Liver (tissue), 8 donors: ENCODE measurements at regions not wholly inside any gene's neighbourhood (a gene's known extent, or its start where the extent isn't known, plus 50 kb on each side); places are given as distances from the start of the nearest gene placed in this dataset.

Experiments
- DNase-seq: peaks from one replicate; pipeline ENCODE4 v3.0.0-alpha.2; 2017; ENCODE audit warnings: low spot score
- H3K27ac ChIP-seq, 2 donors: one replicate each; pipeline ENCODE4 v1.7.0; 2013; ENCODE audit warnings: inconsistent platforms in 2 of 2, low read length in 2 of 2, control low read depth in 1 of 2, low read depth in 1 of 2, mild to moderate bottlenecking in 1 of 2
- H3K27me3 ChIP-seq, 4 donors: one replicate each; pipeline versions ENCODE4 v1.6.1 to v1.7.0; 2013; ENCODE audit warnings: low read length in 3 of 4, inconsistent platforms in 1 of 4, mild to moderate bottlenecking in 1 of 4, moderate library complexity in 1 of 4; ENCODE audit not compliant: control insufficient read depth in 4 of 4, insufficient read depth in 4 of 4
- H3K36me3 ChIP-seq, 4 donors: one replicate each; pipeline versions ENCODE4 v1.6.1 to v1.7.0; 2013; ENCODE audit warnings: low read length in 3 of 4, mild to moderate bottlenecking in 3 of 4, low read depth in 1 of 4, moderate library complexity in 1 of 4; ENCODE audit not compliant: control insufficient read depth in 4 of 4, insufficient read depth in 3 of 4
- H3K4me1 ChIP-seq, 4 donors: one replicate each; pipeline versions ENCODE4 v1.6.1 to v1.7.0; 2013; ENCODE audit warnings: low read length in 3 of 4, mild to moderate bottlenecking in 3 of 4, moderate library complexity in 1 of 4; ENCODE audit not compliant: control insufficient read depth in 4 of 4, insufficient read depth in 4 of 4
- H3K4me3 ChIP-seq, 3 donors: one replicate each; pipeline versions ENCODE4 v1.6.1 to v1.7.0; 2013; ENCODE audit warnings: low read length in 3 of 3, control low read depth in 1 of 3, low read depth in 1 of 3, mild to moderate bottlenecking in 1 of 3
- H3K9ac ChIP-seq, 2 donors: one replicate each; pipeline ENCODE4 v1.7.0; 2013; ENCODE audit warnings: low read length in 2 of 2, mild to moderate bottlenecking in 2 of 2, moderate library complexity in 2 of 2, control low read depth in 1 of 2, low read depth in 1 of 2
- H3K9me3 ChIP-seq, 4 donors: one replicate each; pipeline versions ENCODE4 v1.6.1 to v1.7.0; 2013; ENCODE audit warnings: low read length in 3 of 4; ENCODE audit not compliant: control insufficient read depth in 4 of 4
- EGR1 ChIP-seq, 2 donors: IDR thresholded peaks; 2 replicates each; pipeline ENCODE4 v1.6.1; 2016 to 2018; ENCODE audit warnings: antibody characterized with exemption in 2 of 2, low read depth in 2 of 2
- FOXA1 ChIP-seq: IDR thresholded peaks from 2 replicates; pipeline ENCODE4 v1.6.1; 2016; ENCODE audit warnings: antibody characterized with exemption
- FOXA2 ChIP-seq: IDR thresholded peaks from 2 replicates; pipeline ENCODE4 v1.6.1; 2016; ENCODE audit warnings: antibody characterized with exemption
- HNF4A ChIP-seq, 2 donors: conservative IDR thresholded peaks; 2 replicates each; pipeline ENCODE4 v1.6.1; 2016; ENCODE audit warnings: antibody characterized with exemption in 2 of 2, mild to moderate bottlenecking in 2 of 2
- HNF4G ChIP-seq: IDR thresholded peaks from 2 replicates; pipeline ENCODE4 v1.6.1; 2016; ENCODE audit warnings: antibody characterized with exemption
- JUND ChIP-seq, 2 donors: IDR thresholded peaks; 2 replicates each; pipeline ENCODE4 v1.6.1; 2016; ENCODE audit warnings: antibody characterized with exemption in 2 of 2
- NR2F2 ChIP-seq: IDR thresholded peaks from 2 replicates; pipeline ENCODE4 v1.6.1; 2016; ENCODE audit warnings: antibody characterized with exemption
- RAD21 ChIP-seq, 2 donors: IDR thresholded peaks; 2 replicates each; pipeline ENCODE4 v1.6.1; 2016; ENCODE audit warnings: antibody characterized with exemption in 2 of 2, mild to moderate bottlenecking in 2 of 2
- RXRA ChIP-seq, 2 donors: IDR thresholded peaks; 2 replicates each; pipeline ENCODE4 v1.6.1; 2017 to 2018; ENCODE audit warnings: antibody characterized with exemption in 2 of 2, mild to moderate bottlenecking in 1 of 2
- SP1 ChIP-seq: IDR thresholded peaks from 2 replicates; pipeline ENCODE4 v1.6.1; 2018; ENCODE audit warnings: antibody characterized with exemption, mild to moderate bottlenecking
- TAF1 ChIP-seq: conservative IDR thresholded peaks from 2 replicates; pipeline ENCODE4 v1.6.1; 2016; ENCODE audit warnings: antibody characterized with exemption, mild to moderate bottlenecking
- YY1 ChIP-seq: IDR thresholded peaks from 2 replicates; pipeline ENCODE4 v1.6.1; 2016; ENCODE audit warnings: antibody characterized with exemption, mild to moderate bottlenecking
- WGBS: extraction: QIAGEN DNeasy Blood & Tissue Kit; methylation state at CpG from one replicate; pipeline ENCODE4 v1.1.7; 2013; 5-methylcytosine and 5-hydroxymethylcytosine counted together
- TF ChIP-seq, protein P1 (sequence below): fragments of 150-350 bp; IDR thresholded peaks from 2 replicates; pipeline ENCODE4 v1.5.1; 2017; ENCODE audit warnings: improper control_type of control experiment, low read depth, low read length; ENCODE audit not compliant: missing input control
- TF ChIP-seq, protein P2 (sequence below): IDR thresholded peaks from 2 replicates; pipeline ENCODE4 v1.6.1; 2016; ENCODE audit warnings: antibody characterized with exemption, mild to moderate bottlenecking
- TF ChIP-seq, protein P3 (sequence below): IDR thresholded peaks from 2 replicates; pipeline ENCODE4 v1.6.1; 2016; ENCODE audit warnings: antibody characterized with exemption
- TF ChIP-seq, protein P4 (sequence below): IDR thresholded peaks from 2 replicates; pipeline ENCODE4 v1.6.1; 2016; ENCODE audit warnings: antibody characterized with exemption
- donor health status: healthy.
- donor health status: healthy.
- donor health status: healthy.
- donor health status: healthy.
- donor health status: healthy.

DNA sequence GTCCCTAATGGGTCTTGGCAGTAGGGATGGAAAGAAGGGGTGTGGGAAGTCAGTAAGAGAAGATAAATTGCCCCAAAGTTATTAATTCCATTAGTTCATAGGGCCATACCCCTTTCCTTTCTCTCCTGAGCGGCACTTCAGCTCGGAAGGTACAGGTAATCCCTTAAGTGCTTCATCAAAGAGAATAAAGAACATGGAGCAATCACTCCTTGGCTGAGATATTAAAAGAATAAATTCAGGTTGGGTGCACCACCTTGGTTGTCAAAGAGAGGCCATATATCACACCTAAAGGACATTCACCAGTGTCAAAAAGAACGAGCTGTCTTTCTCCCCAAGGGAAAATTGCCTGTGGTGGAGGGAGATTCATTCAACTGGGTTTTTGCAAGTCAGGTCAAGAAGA is 87.5 kb downstream of the EDN3 start:
- DNase-seq: no peak
- 92% methylated on average over 3 of the region's 3 CpGs for WGBS

DNA sequence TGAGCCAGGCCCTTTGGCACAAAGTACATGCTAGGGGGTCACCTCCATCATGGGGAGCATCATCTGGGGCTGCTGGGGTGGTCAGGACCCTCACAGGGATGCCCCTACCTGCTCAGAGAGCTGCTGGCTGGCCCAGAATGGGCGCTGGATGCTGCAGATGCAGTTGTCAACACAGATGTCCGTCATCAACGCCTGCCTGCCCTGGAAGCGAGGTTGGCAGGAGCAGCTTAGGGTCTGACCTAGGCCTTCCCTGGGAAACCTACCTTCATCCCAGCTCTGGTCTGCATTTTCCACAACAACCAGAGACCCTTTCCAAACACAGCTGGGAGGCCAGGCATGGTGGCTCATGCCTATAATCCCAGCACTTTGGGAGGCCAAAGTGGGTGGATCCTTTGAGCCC is 88.0 kb downstream of the EDN3 start:
- Histone ChIP-seq H3K9me3 (no peaks in the 10 kb centered on the region), H3K4me3 (no peak overlapping the region), H3K4me1 (no peaks in the 10 kb centered on the region), H3K9ac (no peak overlapping the region), H3K36me3 (no peaks in the 10 kb centered on the region), H3K27ac (no peak overlapping the region), H3K27me3 (no peaks in the 10 kb centered on the region)
- DNase-seq: no peak
- 91% methylated on average over 4 of the region's 4 CpGs for WGBS
- TF ChIP-seq, protein P1, sequence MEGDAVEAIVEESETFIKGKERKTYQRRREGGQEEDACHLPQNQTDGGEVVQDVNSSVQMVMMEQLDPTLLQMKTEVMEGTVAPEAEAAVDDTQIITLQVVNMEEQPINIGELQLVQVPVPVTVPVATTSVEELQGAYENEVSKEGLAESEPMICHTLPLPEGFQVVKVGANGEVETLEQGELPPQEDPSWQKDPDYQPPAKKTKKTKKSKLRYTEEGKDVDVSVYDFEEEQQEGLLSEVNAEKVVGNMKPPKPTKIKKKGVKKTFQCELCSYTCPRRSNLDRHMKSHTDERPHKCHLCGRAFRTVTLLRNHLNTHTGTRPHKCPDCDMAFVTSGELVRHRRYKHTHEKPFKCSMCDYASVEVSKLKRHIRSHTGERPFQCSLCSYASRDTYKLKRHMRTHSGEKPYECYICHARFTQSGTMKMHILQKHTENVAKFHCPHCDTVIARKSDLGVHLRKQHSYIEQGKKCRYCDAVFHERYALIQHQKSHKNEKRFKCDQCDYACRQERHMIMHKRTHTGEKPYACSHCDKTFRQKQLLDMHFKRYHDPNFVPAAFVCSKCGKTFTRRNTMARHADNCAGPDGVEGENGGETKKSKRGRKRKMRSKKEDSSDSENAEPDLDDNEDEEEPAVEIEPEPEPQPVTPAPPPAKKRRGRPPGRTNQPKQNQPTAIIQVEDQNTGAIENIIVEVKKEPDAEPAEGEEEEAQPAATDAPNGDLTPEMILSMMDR: no peak
- no peak for TF ChIP-seq NR2F2
- TF ChIP-seq YY1: no peak
- TF ChIP-seq, protein P2, sequence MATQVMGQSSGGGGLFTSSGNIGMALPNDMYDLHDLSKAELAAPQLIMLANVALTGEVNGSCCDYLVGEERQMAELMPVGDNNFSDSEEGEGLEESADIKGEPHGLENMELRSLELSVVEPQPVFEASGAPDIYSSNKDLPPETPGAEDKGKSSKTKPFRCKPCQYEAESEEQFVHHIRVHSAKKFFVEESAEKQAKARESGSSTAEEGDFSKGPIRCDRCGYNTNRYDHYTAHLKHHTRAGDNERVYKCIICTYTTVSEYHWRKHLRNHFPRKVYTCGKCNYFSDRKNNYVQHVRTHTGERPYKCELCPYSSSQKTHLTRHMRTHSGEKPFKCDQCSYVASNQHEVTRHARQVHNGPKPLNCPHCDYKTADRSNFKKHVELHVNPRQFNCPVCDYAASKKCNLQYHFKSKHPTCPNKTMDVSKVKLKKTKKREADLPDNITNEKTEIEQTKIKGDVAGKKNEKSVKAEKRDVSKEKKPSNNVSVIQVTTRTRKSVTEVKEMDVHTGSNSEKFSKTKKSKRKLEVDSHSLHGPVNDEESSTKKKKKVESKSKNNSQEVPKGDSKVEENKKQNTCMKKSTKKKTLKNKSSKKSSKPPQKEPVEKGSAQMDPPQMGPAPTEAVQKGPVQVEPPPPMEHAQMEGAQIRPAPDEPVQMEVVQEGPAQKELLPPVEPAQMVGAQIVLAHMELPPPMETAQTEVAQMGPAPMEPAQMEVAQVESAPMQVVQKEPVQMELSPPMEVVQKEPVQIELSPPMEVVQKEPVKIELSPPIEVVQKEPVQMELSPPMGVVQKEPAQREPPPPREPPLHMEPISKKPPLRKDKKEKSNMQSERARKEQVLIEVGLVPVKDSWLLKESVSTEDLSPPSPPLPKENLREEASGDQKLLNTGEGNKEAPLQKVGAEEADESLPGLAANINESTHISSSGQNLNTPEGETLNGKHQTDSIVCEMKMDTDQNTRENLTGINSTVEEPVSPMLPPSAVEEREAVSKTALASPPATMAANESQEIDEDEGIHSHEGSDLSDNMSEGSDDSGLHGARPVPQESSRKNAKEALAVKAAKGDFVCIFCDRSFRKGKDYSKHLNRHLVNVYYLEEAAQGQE: no peak
- TF ChIP-seq, protein P3, sequence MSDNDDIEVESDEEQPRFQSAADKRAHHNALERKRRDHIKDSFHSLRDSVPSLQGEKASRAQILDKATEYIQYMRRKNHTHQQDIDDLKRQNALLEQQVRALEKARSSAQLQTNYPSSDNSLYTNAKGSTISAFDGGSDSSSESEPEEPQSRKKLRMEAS: no peak
- no peak for TF ChIP-seq JUND (IDR thresholded peaks at IDR 0.05)
- TF ChIP-seq SP1: no peak
- no peak for TF ChIP-seq FOXA1
- TF ChIP-seq RAD21 (IDR thresholded peaks at IDR 0.05): no peak
- TF ChIP-seq, protein P4, sequence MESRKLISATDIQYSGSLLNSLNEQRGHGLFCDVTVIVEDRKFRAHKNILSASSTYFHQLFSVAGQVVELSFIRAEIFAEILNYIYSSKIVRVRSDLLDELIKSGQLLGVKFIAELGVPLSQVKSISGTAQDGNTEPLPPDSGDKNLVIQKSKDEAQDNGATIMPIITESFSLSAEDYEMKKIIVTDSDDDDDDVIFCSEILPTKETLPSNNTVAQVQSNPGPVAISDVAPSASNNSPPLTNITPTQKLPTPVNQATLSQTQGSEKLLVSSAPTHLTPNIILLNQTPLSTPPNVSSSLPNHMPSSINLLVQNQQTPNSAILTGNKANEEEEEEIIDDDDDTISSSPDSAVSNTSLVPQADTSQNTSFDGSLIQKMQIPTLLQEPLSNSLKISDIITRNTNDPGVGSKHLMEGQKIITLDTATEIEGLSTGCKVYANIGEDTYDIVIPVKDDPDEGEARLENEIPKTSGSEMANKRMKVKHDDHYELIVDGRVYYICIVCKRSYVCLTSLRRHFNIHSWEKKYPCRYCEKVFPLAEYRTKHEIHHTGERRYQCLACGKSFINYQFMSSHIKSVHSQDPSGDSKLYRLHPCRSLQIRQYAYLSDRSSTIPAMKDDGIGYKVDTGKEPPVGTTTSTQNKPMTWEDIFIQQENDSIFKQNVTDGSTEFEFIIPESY: no peak
- no peak for TF ChIP-seq HNF4A (conservative IDR thresholded peaks at IDR 0.05)
- TF ChIP-seq EGR1 (IDR thresholded peaks at IDR 0.05; ENCODE audit: low read depth in 2 of 2): no peak
- no peak for TF ChIP-seq FOXA2

More for the DNA sequence above, 87.5 kb downstream of the EDN3 start:
- TF ChIP-seq, protein P4: no peak
- TF ChIP-seq HNF4G (no peak), YY1 (no peak), RXRA (IDR thresholded peaks at IDR 0.05) (no peak), TAF1 (no peak), NR2F2 (no peak), RAD21 (IDR thresholded peaks at IDR 0.05) (no peak)
- TF ChIP-seq, protein P2: no peak
- Histone ChIP-seq H3K27ac (no peak overlapping the region), H3K4me1 (no peaks in the 10 kb centered on the region), H3K4me3 (no peak overlapping the region), H3K9ac (no peak overlapping the region), H3K27me3 (no peaks in the 10 kb centered on the region), H3K9me3 (no peaks in the 10 kb centered on the region), H3K36me3 (no peaks in the 10 kb centered on the region)
